NB4 (cell line): ENCODE measurements at regions not wholly inside any gene's neighbourhood (a gene's known extent, or its start where the extent isn't known, plus 50 kb on each side); places are given as distances from the start of the nearest gene placed in this dataset.

ENCODE experiments used
- CTCF ChIP-seq: IDR thresholded peaks from one replicate; pipeline ENCODE4 v1.5.1; 2012; ENCODE audit warnings: low read depth, low read length
- POLR2A ChIP-seq: IDR thresholded peaks from 2 replicates; pipeline ENCODE4 v1.6.1; 2011; ENCODE audit warnings: mild to moderate bottlenecking; ENCODE audit not compliant: insufficient read length; ENCODE audit errors: extremely low read depth

- no peak for TF ChIP-seq CTCF
- TF ChIP-seq POLR2A = no peak
Measured at GRCh38 chr20:24108581-24108980, 120.0 kb upstream of the GGTLC1 start.
